AG04449 (cell line): ENCODE measurements at regions not wholly inside any gene's neighbourhood (a gene's known extent, or its start where the extent isn't known, plus 50 kb on each side); places are given as distances from the start of the nearest gene placed in this dataset.
"Not testable (repeated sequence)": the region's sequence is repeated elsewhere in the genome, so short reads cannot be mapped to it uniquely, and the experiment has no call there.

Experiments used
- CTCF ChIA-PET: fragments of 350-600 bp; formaldehyde crosslinking; extraction: SDS; loops from one replicate; lab custom pipeline; 2021; ENCODE audit warnings: antibody characterized with exemption; lab: Yijun Ruan, JAX
- POLR2A ChIA-PET: fragments of 400-600, 350-600 bp; formaldehyde crosslinking; extraction: SDS; loops from one replicate; lab custom pipeline; 2020; ENCODE audit warnings: antibody characterized with exemption, inconsistent platforms; lab: Yijun Ruan, JAX
- DNase-seq: peaks from one replicate; pipeline ENCODE4 v3.0.0-alpha.2; 2010; ENCODE audit warnings: low read depth, low spot score
- H3K4me3 ChIP-seq: 2 replicates; pipeline ENCODE4 v1.5.1; 2011; ENCODE audit warnings: low read depth, mild to moderate bottlenecking, control low read depth, low read length
- TF ChIP-seq, protein P1 (sequence below): IDR thresholded peaks from one replicate; pipeline ENCODE4 v1.5.1; 2011; ENCODE audit warnings: mild to moderate bottlenecking, moderate library complexity, low read length, control low read depth, inconsistent platforms; ENCODE audit not compliant: insufficient read depth; ENCODE audit errors: missing control alignments

DNA sequence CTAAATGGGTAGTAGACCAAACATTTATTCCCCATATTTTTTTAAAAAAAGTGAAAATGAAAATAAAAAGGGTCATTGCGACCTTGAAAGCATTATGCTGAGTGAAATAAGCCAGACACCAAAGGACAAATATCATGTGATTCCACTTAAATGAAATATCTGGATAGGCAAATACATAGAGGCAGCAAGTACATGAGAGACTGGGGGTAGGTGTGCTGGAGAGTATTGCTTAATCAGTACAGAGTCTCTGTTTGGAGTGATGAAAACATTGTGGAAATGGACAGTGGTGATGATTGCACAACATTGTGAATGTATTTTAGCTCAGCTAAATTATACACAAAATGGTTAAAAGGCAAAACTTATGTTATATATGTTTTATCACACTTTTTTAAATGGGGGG lies 169.4 kb downstream of the AKR1D1 start:
- ChIA-PET POLR2A (no interaction called here), CTCF (no interaction called here)
- TF ChIP-seq, protein P1, sequence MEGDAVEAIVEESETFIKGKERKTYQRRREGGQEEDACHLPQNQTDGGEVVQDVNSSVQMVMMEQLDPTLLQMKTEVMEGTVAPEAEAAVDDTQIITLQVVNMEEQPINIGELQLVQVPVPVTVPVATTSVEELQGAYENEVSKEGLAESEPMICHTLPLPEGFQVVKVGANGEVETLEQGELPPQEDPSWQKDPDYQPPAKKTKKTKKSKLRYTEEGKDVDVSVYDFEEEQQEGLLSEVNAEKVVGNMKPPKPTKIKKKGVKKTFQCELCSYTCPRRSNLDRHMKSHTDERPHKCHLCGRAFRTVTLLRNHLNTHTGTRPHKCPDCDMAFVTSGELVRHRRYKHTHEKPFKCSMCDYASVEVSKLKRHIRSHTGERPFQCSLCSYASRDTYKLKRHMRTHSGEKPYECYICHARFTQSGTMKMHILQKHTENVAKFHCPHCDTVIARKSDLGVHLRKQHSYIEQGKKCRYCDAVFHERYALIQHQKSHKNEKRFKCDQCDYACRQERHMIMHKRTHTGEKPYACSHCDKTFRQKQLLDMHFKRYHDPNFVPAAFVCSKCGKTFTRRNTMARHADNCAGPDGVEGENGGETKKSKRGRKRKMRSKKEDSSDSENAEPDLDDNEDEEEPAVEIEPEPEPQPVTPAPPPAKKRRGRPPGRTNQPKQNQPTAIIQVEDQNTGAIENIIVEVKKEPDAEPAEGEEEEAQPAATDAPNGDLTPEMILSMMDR, result no peak
- H3K4me3 ChIP-seq, result no peak overlapping the region
- no peak for DNase-seq

DNA sequence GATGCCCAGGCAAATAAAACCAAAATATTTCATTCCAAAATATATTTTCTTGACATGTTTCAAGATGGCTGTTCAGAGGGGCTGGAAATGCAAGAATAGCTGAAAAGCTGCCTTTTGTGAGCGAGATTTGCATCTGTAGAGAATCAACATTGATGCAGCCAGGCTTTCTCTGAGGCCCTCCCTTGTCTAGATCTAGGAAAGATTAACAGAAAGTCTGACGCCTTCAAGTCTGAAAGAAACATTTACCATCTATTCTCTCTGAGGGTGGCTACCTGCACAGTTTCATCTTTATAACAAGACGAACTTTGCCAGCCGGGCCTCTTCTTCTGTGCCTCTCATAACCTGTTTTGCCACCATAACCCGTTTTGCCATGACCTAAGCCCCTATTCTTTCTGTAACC lies 170.2 kb downstream of the AKR1D1 start:
- CTCF ChIA-PET, result no interaction called here
- DNase-seq, result no peak
- no peak overlapping the region for H3K4me3 ChIP-seq
- POLR2A ChIA-PET, result no interaction called here
- TF ChIP-seq, protein P1, result no peak

DNA sequence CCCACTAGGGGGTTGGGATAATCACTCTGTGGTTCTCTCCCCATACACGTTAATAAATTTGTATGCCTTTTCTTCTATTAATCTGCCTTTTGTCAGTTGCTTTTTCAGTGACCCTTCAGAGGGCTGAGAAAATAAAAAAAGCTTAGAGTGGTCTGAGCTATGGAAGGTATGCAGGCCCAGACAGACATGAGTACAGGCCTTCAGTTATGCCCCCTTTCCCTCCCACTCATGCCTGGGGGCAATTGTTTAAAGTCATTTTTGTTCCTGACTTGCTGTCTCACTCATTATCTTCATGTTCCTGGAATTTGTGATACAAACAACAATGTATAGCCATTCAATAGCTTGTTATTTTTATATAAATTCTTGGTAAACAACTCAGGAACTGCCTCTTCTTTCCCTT lies 170.8 kb downstream of the AKR1D1 start:
- TF ChIP-seq, protein P1, result no peak
- POLR2A ChIA-PET, result no interaction called here
- CTCF ChIA-PET, result no interaction called here
- H3K4me3 ChIP-seq, result no peak overlapping the region
- no peak for DNase-seq

DNA sequence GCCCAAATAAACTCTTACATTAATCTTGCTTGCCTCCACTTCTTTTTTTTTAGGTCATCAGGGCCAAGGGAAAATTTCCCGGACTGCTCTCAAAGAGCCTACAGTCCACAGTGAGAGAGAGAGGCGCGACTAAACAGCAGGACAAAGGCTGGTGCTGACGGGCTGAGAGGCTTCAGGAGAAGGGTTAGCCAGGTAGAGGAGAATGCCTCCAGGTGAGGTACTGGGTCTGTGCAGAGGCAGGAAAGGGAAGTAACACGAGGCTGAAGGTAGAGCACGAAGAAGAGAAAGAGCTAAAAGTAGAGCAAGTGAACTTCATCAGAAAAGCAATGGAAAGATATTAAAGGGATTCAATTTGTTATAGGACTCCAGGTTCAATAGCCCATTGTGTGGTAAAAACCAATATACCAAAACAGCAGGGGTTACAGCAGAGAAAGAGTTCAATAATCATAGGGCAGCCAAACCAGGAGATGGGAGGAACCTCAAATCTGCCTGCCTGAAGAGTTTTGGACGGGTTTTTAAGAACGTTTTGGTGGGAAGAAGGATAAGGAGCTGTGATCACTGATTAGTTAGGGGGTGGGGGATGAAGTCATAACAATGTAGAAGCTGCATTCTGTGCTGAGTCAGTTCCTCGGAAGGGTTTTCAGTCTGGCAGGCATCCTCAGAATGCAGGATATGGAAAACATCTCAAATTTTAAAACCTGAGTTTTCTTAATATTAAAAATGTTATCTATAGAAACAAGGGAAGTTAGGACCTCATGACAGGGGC lies 171.5 kb downstream of the AKR1D1 start:
- TF ChIP-seq, protein P1, result no peak
- CTCF ChIA-PET, result no interaction called here
- POLR2A ChIA-PET, result no interaction called here

DNA sequence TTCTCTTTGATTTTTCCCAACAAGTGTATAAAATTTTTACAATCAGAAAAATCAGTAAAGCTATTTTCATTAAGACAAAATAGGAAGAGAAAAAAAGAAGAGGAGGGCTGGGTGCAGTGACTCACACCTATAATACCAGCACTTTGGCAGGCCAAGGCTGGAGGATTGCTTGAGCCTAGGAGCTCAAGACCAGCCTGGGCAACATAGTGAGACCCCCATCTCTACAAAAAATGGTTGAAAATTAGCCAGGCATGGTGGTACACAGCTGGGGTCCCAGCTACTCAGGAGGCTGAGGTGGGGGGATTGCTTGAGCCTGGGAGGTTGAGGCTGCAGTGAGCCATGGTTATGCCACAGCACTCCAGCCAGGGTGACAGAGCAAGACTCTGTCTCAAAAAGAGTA lies 172.3 kb downstream of the AKR1D1 start:
- POLR2A ChIA-PET, result no interaction called here
- no peak for DNase-seq
- TF ChIP-seq, protein P1, result no peak
- no peak overlapping the region for H3K4me3 ChIP-seq
- CTCF ChIA-PET, result no interaction called here

More for the DNA sequence above, 171.5 kb downstream of the AKR1D1 start:
- no peak overlapping the region for H3K4me3 ChIP-seq
- DNase-seq, result no peak

DNA sequence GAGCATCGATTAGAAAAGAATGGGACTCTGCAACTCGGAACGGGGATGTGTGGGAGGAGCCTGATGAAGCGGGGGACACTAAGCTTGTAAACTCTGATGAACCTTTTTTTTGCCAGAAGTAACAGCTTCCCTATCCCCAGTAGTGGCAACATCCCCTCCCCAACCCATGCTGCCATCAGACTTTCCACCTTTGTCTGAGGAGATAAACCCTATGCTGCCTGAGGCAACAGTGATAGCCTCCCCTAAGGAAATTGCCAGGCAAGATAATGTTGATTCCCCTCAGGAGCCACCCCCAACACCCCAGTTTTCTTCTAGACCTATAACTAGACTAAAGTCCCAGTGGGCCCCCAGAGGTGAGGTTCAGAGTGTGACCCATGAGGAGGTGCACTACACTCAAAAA lies 173.7 kb downstream of the AKR1D1 start:
- no peak overlapping the region for H3K4me3 ChIP-seq
- POLR2A ChIA-PET, result no interaction called here
- TF ChIP-seq, protein P1, result no peak
- CTCF ChIA-PET, result no interaction called here
- DNase-seq, result no peak

DNA sequence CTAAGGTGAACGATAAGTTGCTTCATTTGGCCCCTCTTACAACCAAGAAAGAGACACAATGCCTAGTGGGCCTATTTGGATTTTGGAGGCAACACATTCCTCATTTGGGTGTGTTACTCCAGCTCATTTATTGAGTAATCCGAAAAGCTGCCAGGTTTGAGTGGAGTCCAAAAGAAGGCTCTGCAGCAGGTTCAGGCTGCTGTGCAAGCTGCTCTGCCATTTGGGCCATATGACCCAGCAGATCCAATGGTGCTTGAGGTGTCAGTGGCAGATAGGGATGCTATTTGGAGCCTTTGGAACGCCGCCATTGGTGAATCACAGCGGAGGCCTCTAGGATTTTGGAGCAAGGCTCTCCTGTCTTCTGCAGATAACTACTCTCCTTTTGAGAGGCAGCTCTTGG lies 176.4 kb downstream of the AKR1D1 start:
- CTCF ChIA-PET, DNase-seq, H3K4me3 ChIP-seq, POLR2A ChIA-PET: not testable (repeated sequence)
